Nephron (organoid): ENCODE measurements at regions not wholly inside any gene's neighbourhood (a gene's known extent, or its start where the extent isn't known, plus 50 kb on each side); places are given as distances from the start of the nearest gene placed in this dataset.

Source experiments
- H3K27ac Mint-ChIP-seq, 3 experiments: 2 replicates each; pipeline ENCODE4 v1.8.0; 2020; ENCODE audit warnings: mixed read lengths in 3 of 3, mild to moderate bottlenecking in 2 of 3, moderate library complexity in 1 of 3
- H3K27me3 Mint-ChIP-seq: 2 replicates; pipeline ENCODE4 v1.8.0; 2021; ENCODE audit warnings: low read depth, mild to moderate bottlenecking, moderate library complexity, mixed read lengths
- H3K36me3 Mint-ChIP-seq: 2 replicates; pipeline ENCODE4 v1.8.0; 2020; ENCODE audit warnings: low read depth, mixed read lengths
- H3K4me1 Mint-ChIP-seq: 2 replicates; pipeline ENCODE4 v1.8.0; 2020; ENCODE audit warnings: mixed read lengths
- H3K4me3 Mint-ChIP-seq, 3 experiments: 2 replicates each; pipeline ENCODE4 v1.8.0; 2020; ENCODE audit warnings: mild to moderate bottlenecking in 3 of 3, mixed read lengths in 3 of 3, moderate library complexity in 2 of 3
- H3K9me3 Mint-ChIP-seq: 2 replicates; pipeline ENCODE4 v1.8.0; 2020; ENCODE audit warnings: mixed read lengths
- TF ChIP-seq, protein P1 (sequence below), 3 experiments: fragments of 200-600 bp; sonication (generic); IDR thresholded peaks; one replicate each; pipeline ENCODE4 v1.5.0; 2021; ENCODE audit warnings: antibody characterized with exemption in 3 of 3; ENCODE audit not compliant: unreplicated experiment in 3 of 3

- Mint-ChIP-seq H3K4me3 (no peak overlapping the region), H3K9me3 (no peaks in the 10 kb centered on the region), H3K27ac (peak overlapping the region; percentile 78 to 89 (median 89)), H3K36me3 (no peaks in the 10 kb centered on the region), H3K4me1 (peaks cover 67% of the 10 kb centered on the region), H3K27me3 (no peaks in the 10 kb centered on the region)
- TF ChIP-seq, protein P1, sequence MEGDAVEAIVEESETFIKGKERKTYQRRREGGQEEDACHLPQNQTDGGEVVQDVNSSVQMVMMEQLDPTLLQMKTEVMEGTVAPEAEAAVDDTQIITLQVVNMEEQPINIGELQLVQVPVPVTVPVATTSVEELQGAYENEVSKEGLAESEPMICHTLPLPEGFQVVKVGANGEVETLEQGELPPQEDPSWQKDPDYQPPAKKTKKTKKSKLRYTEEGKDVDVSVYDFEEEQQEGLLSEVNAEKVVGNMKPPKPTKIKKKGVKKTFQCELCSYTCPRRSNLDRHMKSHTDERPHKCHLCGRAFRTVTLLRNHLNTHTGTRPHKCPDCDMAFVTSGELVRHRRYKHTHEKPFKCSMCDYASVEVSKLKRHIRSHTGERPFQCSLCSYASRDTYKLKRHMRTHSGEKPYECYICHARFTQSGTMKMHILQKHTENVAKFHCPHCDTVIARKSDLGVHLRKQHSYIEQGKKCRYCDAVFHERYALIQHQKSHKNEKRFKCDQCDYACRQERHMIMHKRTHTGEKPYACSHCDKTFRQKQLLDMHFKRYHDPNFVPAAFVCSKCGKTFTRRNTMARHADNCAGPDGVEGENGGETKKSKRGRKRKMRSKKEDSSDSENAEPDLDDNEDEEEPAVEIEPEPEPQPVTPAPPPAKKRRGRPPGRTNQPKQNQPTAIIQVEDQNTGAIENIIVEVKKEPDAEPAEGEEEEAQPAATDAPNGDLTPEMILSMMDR (IDR thresholded peaks at IDR 0.05; ENCODE audit: unreplicated experiment in 3 of 3): no peak
Observed at GRCh38 chr13:50701469-50701868, 142.0 kb downstream of the DLEU7 start.

DNA sequence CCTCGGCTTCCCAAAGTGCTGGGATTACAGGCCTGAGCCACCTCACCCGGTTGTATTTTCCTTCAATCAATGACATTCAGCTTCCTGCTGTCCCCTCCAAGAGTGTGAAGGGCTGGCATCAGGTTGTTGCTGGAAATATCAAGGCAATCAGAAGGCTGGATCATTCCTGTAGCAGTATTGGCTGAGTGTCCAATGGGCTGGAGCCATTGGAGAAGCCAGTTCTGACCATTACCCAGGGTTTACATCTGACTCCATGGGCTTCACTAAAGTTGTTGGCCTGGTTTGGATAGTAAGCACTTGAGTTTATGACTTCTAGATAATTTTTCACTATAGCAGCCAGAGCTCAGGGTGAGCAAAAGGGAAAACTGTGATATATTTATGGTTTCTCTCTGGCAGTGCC is 137.0 kb downstream of the DLEU7 start:
- H3K4me3 Mint-ChIP-seq: no peak overlapping the region
- no peaks in the 10 kb centered on the region for H3K9me3 Mint-ChIP-seq
- no peaks in the 10 kb centered on the region for H3K27me3 Mint-ChIP-seq
- H3K4me1 Mint-ChIP-seq: peaks cover 51% of the 10 kb centered on the region
- H3K36me3 Mint-ChIP-seq: no peaks in the 10 kb centered on the region
- TF ChIP-seq, protein P1 (IDR thresholded peaks at IDR 0.05; ENCODE audit: unreplicated experiment in 3 of 3): no peak
- H3K27ac Mint-ChIP-seq: no peak overlapping the region

DNA sequence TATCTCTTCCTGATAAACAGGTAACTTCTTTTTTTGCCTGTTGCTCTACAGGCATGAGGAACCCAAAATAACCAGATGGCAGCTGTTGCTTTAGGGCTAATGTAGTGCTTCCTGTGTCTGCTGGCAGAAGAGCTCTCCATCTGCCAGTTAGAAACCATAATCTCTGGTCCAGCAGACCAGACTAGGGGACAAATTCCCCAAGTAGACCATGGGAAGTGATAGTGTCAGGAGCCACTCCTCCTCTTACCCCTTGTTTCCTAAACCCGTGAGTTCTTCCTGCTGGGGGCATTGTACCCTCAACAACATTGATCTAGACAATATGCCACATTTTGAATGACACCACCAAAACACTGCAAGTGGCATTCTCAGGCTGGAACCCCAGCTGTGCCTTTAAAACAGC is 135.9 kb downstream of the DLEU7 start:
- H3K4me3 Mint-ChIP-seq: no peak overlapping the region
- TF ChIP-seq, protein P1 (IDR thresholded peaks at IDR 0.05; ENCODE audit: unreplicated experiment in 3 of 3): no peak
- no peaks in the 10 kb centered on the region for H3K36me3 Mint-ChIP-seq
- peak overlapping the region in 2 of 3 experiments; percentile 34 to 62 for H3K27ac Mint-ChIP-seq
- H3K4me1 Mint-ChIP-seq: peaks cover 58% of the 10 kb centered on the region
- no peaks in the 10 kb centered on the region for H3K27me3 Mint-ChIP-seq
- no peaks in the 10 kb centered on the region for H3K9me3 Mint-ChIP-seq

DNA sequence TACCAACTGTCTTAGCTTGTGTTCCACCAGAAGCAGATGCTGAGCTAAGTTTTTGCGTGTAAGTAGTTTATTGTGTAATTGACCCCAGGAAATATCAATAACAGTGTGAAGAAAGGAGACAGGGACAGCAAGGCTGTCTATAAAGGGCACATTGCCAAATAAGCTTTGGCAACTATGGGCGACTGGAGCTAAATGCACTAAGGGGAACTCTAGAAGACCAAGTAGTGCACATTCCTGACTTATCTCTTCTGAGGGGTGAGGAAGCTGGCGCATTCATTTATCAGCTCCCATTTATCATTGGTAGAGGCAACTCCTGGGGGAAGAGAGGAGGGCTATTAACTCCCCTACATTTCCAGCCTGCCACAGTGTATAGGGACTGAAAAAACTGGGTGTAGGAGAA is 135.0 kb downstream of the DLEU7 start:
- TF ChIP-seq, protein P1 (IDR thresholded peaks at IDR 0.05; ENCODE audit: unreplicated experiment in 3 of 3): no peak
- no peak overlapping the region for H3K4me3 Mint-ChIP-seq
- H3K27me3 Mint-ChIP-seq: no peaks in the 10 kb centered on the region
- H3K9me3 Mint-ChIP-seq: no peaks in the 10 kb centered on the region
- H3K36me3 Mint-ChIP-seq: no peaks in the 10 kb centered on the region
- peak overlapping the region; percentile 2 to 62 (median 61) for H3K27ac Mint-ChIP-seq
- H3K4me1 Mint-ChIP-seq: peaks cover 59% of the 10 kb centered on the region

GRCh38 chr13:50709058-50709457 is 134.4 kb downstream of the DLEU7 start:
- Mint-ChIP-seq H3K36me3 (no peaks in the 10 kb centered on the region), H3K27ac (peak overlapping the region; percentile 16 to 76 (median 61)), H3K27me3 (no peaks in the 10 kb centered on the region), H3K4me1 (peaks cover 62% of the 10 kb centered on the region), H3K4me3 (no peak overlapping the region), H3K9me3 (no peaks in the 10 kb centered on the region)
- TF ChIP-seq, protein P1 (IDR thresholded peaks at IDR 0.05; ENCODE audit: unreplicated experiment in 3 of 3): no peak

DNA sequence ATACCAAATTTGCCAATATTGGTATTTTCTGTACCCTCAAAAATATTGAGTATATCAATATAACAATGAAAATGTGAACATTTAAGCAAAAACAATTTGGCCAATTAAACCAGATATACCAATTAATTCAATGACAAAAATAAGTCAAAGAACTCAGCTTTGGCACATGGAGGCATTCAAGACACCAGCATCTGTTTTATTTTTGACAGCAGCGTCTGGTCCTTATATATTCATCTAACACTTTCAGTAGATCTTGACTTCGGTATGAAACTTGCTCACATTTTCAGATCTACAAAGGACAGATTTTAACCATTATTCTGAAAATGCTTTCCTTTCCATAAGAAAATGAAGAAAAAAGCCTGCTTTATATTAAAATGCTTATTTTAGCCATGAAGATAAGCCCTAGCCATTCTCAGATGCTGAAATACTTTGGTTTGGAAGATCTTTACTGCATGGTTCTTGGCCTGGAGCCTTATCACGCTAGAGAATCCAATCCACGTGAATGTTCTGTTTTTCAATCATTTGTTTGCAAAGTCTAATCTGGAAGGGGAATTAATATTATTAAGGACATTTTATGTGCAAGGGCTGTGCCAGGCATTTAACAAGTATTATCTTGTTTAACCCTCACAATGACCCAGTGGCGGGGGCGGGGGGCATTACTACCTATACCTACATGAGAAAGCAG is 132.2 kb downstream of the DLEU7 start:
- Mint-ChIP-seq H3K27me3 (no peaks in the 10 kb centered on the region), H3K9me3 (no peaks in the 10 kb centered on the region), H3K4me1 (peaks cover 62% of the 10 kb centered on the region), H3K36me3 (peaks cover 3% of the 10 kb centered on the region), H3K27ac (peak overlapping the region; percentile 89 to 91 (median 89)), H3K4me3 (no peak overlapping the region)
- TF ChIP-seq, protein P1 (IDR thresholded peaks at IDR 0.05; ENCODE audit: unreplicated experiment in 3 of 3): no peak
